Lung microvascular endothelial cell (primary cell): ENCODE measurements at regions not wholly inside any gene's neighbourhood (a gene's known extent, or its start where the extent isn't known, plus 50 kb on each side); places are given as distances from the start of the nearest gene placed in this dataset.
"Not testable (repeated sequence)": the region's sequence is repeated elsewhere in the genome, so short reads cannot be mapped to it uniquely, and the experiment has no call there.

ENCODE experiments used
- DNase-seq, 2 donors: peaks; one replicate each; pipeline versions ENCODE4 v3.0.0 to v3.0.0-alpha.2; 2010; ENCODE audit warnings: low read depth in 2 of 2

- no peak for DNase-seq
These were observed 382.7 kb upstream of the CDH10 start for GRCh38 chr5:25027526-25027925.

GRCh38 chr5:25027061-25027460 lies 382.3 kb upstream of the CDH10 start:
- no peak for DNase-seq

- no peak for DNase-seq
These were observed 381.1 kb upstream of the CDH10 start for GRCh38 chr5:25025831-25026230.

GRCh38 chr5:25020454-25020853 lies 375.7 kb upstream of the CDH10 start:
- DNase-seq: no peak

GRCh38 chr5:25009063-25009462 lies 364.3 kb upstream of the CDH10 start:
- no peak for DNase-seq

GRCh38 chr5:25006734-25007133 lies 362.0 kb upstream of the CDH10 start:
- DNase-seq: no peak

GRCh38 chr5:25006237-25006636 lies 361.5 kb upstream of the CDH10 start:
- DNase-seq: no peak

GRCh38 chr5:25005431-25005830 lies 360.7 kb upstream of the CDH10 start:
- no peak for DNase-seq

- no peak for DNase-seq
These were observed 357.6 kb upstream of the CDH10 start for GRCh38 chr5:25002371-25002770.

- no peak for DNase-seq
These were observed 355.0 kb upstream of the CDH10 start for GRCh38 chr5:24999732-25000131.

- DNase-seq: no peak
These were observed 353.9 kb upstream of the CDH10 start for GRCh38 chr5:24998641-24999040.

- no peak for DNase-seq
These were observed 341.5 kb upstream of the CDH10 start for GRCh38 chr5:24986326-24986725.

GRCh38 chr5:24978552-24978951 lies 333.8 kb upstream of the CDH10 start:
- not testable (repeated sequence) for DNase-seq

GRCh38 chr5:24963611-24964010 lies 318.8 kb upstream of the CDH10 start:
- no peak for DNase-seq

GRCh38 chr5:24923400-24923799 lies 278.6 kb upstream of the CDH10 start:
- DNase-seq: no peak

- no peak for DNase-seq
These were observed 273.9 kb upstream of the CDH10 start for GRCh38 chr5:24918676-24919075.

GRCh38 chr5:24916863-24917262 lies 272.1 kb upstream of the CDH10 start:
- no peak for DNase-seq

- DNase-seq: no peak
These were observed 264.4 kb upstream of the CDH10 start for GRCh38 chr5:24909210-24909609.

GRCh38 chr5:24906689-24907088 lies 261.9 kb upstream of the CDH10 start:
- no peak for DNase-seq

GRCh38 chr5:24904981-24905517 lies 260.3 kb upstream of the CDH10 start:
- no peak for DNase-seq

- DNase-seq: no peak
These were observed 254.4 kb upstream of the CDH10 start for GRCh38 chr5:24899180-24899579.

GRCh38 chr5:24864244-24864643 lies 219.5 kb upstream of the CDH10 start:
- no peak for DNase-seq

- no peak for DNase-seq
These were observed 217.3 kb upstream of the CDH10 start for GRCh38 chr5:24862117-24862516.

- no peak for DNase-seq
These were observed 210.7 kb upstream of the CDH10 start for GRCh38 chr5:24855485-24855884.
